GM21528 (cell line): ENCODE measurements at regions not wholly inside any gene's neighbourhood (a gene's known extent, or its start where the extent isn't known, plus 50 kb on each side); places are given as distances from the start of the nearest gene placed in this dataset.
"Not testable (repeated sequence)": the region's sequence is repeated elsewhere in the genome, so short reads cannot be mapped to it uniquely, and the experiment has no call there.

Experiments used
- ATAC-seq: cut with Tn5 transposase; IDR thresholded peaks from one replicate; pipeline ENCODE4 v1.9.1; 2021; ENCODE audit warnings: mild to moderate bottlenecking, moderate library complexity; ENCODE audit not compliant: unreplicated experiment, low FRiP score

DNA sequence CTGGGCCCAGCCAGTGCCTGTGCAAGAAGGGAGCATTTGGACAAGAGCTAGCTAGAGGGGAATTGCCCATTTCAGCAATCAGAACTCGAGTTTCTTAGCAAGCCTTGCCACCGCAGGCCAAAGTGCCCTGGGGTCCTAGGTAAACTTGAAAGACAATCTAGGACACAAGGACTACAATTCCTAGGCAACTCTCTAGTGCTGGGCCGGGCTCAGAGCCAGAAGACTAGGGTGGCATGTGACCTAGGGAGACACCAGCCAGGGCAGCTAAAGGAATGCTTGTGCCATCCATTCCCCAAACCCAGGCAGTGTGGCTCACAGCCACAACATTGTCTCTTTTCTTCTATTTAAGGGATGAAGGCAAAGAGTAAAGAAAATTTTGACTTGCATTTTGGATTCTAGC, 205.0 kb downstream of the BMP4 start:
- no peak for ATAC-seq

DNA sequence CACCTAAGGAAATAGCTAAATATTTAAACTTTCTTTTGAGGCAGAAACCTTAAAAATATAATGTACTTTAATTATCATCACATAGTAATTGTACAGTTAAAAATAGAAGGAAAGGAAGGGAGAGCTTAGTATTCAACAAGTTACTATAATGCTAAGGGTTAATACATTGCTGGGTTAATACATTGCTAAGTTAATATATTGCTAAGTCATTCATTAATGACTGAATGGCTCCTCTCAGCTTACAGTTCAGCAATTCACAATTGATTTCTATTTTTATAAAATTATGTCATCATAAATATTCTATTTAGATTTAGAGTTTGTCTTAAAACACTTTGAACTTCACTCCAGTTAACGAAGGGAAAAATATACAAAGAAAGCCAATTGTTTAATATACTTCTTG, 207.9 kb downstream of the BMP4 start:
- ATAC-seq, result no peak

DNA sequence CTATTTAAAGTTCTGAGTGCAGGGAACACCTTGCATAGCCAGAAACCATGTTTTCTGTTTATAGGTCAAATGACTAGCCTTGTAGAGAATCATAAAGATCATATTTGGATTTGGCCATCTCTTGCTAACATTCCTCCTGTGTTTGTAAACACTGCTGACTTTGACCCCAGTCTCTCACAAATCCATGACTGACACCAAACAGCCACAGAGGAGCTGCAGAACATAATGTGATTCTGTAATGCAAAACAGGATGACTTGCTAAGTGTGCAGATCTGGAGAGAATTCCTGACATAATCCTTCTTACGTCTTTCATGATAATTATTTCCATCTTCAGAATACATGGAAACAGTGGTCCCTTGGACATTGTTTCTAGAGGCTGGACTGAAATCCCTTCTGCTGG, 211.8 kb downstream of the BMP4 start:
- no peak for ATAC-seq

DNA sequence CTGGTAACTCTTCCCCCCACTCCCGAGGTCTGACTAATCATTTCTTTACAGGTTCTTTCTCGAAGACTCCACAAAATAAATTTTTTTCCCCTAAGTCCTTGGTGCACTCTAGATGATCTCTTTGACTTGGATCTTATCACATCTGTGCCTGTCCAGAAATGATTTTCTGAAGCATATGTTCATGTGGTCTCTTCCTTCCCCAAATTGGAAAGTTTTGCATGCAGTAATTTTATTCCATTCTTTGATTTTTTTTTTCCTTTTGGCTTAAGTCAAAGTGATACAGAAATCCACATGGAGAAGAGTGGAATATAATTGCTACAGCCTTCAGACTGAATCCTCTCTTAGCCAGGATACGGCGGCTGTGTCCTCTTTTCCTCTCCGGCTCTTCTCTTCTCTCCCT, 213.3 kb downstream of the BMP4 start:
- no peak for ATAC-seq

DNA sequence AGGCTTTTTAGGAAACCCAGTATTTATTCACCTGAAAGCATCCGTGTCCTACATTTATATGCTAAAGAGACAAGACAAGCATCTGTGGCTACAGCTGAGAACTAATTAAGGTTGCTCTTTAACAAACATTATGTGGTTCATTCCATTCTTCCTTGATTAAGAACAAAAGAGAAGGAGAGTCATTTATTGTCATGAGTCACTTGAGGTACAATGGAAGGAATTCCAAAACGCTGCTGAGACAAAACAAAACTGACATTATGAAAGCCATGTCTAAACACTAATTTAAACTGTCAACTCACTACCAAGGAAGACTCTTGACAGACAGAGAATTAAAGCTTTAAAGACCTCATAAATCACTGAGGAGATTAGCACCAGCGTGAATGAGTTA, 214.4 kb downstream of the BMP4 start:
- no peak for ATAC-seq

DNA sequence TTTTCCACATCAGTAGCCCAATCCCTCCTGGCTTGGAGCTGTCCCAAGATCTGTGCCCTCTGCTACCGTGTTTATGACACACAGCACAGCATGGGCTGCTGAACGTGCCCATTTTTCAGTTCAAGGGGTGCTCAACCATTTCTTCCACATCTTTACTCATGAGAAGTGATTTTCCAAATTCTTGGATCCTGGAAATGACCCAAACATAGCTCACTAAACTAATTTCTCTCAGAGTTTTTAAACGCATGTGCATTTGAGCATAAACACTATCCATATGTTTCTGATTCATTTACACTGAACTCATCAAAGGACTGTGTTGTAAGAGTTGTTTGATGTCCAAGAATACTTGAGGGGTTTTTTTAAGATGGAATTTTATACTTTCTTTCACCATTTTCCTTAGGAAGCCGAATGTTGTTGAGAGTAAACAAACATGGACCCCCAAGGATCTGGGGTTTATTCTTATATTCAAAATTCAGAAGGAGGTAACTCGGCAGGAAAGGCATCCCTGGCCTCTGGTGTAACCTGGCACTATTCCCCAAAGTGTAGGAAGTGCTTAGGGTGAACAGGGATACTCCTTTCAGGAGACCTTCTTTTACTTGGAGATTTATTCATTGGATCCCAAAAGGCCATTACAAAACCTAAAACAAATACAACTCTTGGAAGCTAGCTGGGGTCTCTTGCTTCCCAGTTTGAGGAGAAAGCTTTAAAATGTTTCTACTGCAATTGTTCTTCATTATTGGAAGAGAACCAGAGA, 215.0 kb downstream of the BMP4 start:
- ATAC-seq, result no peak

DNA sequence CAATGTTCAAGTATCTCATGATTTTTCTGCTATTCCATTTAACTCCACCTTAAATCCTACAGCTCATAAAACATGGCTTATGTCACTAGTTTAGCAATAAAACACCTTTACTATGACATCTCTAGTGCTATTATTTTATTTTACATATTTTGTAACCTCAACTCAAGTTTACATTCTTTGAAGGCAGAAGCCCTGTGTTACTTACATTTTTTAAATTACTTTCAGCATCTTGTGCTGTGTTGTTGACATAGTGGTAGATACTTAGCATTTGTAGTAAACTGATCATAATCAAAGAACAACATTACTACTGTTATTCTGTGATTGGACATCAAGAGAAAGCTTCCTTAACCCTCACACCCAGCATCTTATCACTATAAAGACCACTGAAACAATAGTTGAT, 216.1 kb downstream of the BMP4 start:
- ATAC-seq, result no peak

DNA sequence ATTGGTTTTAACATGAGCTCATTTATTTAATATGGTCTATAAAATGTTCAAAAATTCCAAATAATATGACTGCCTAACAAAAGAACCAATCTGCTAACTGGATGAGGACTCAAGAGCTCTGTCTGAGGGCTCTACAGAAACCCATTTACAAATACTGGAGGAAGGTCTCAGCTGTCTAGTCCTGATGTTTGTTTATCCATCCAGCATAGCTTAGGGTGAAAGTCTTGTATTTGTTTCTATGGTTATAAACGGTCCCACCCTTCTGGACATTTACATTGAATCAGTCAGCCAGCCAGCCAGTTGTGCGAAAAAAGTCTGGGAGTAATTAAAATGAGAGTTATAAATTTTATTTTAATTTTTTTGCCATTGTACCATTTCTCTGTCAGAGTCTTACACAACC, 220.7 kb downstream of the BMP4 start:
- no peak for ATAC-seq

DNA sequence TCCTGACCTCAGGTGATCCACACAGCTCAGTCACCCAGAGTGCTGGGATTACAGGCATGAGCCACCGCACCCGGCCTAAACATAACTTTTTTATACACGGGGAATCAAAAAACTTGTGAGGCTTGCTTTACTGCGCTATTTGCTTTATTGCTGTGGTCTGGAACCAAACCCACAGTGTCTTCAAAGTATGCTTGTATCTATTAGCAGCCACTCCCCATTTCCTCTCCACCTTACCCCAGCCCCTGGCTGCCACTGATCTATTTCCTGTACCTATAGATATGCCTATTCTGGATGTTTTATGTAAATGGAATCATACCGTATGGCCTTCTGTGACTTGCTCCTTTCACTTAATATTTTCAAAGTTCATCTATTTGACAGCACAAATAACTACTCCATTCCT, 233.4 kb downstream of the BMP4 start:
- no peak for ATAC-seq

DNA sequence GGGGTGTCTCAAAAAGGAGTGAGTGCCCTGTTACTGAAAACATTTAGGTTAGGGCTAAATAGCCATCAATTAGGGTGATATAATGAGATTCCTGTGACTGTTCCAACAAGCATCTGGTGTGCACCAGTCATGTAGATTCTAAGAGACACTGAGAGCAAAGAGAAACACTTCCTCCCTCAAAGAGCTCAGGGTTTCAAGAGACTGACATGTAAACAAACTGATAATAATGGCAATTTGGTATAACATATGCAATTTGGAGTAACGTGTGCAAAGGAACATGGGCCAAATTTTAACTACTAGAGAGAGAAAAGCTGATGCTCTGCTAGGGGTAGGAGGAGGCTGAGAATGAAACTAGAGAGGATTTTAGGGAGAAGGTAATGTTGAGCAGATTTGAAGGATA, 237.1 kb downstream of the BMP4 start:
- ATAC-seq, result no peak

DNA sequence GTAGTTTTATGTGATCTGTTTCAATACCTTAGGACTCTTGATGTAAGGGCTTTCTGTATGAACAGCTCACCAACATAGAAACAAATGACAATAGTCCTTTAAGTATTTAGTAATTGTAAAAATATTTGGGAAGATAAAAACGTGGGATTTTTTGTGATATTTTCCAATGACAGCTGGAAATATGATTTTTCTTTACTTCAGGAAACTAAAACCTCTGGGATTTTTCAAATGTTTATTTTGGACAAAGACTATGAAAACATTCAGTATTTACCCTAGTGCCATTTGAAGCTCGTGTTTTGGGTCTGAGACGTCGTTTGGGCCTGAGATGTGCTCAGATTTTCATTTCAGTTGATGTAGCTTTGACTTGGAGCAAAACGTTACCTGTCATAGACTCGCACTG, 240.0 kb downstream of the BMP4 start:
- ATAC-seq, result no peak

DNA sequence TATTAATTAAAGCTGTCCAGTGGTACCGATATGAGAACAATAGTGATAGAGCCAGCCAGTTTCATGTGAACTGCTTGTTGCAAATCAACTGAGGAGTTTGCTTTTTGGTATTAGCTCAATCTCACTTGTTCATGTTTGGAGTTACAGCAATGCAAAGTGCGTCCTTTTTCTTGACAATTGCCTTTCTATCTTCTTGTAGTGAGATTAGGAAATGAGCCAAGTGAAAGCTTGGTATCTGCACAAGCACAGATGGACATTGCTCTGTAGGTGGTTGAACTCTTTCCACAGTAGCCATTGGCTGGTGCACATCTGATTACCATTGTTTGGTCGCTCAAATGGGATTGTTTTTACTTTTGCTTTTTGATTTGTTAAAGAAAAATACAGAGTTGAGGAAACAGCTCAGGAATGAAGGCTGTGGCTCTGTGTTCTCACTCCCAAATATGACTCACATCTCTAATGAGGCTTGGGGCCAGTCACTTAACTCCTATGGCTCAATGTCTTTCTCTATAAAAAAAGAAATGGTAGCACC, 241.4 kb downstream of the BMP4 start:
- no peak for ATAC-seq

DNA sequence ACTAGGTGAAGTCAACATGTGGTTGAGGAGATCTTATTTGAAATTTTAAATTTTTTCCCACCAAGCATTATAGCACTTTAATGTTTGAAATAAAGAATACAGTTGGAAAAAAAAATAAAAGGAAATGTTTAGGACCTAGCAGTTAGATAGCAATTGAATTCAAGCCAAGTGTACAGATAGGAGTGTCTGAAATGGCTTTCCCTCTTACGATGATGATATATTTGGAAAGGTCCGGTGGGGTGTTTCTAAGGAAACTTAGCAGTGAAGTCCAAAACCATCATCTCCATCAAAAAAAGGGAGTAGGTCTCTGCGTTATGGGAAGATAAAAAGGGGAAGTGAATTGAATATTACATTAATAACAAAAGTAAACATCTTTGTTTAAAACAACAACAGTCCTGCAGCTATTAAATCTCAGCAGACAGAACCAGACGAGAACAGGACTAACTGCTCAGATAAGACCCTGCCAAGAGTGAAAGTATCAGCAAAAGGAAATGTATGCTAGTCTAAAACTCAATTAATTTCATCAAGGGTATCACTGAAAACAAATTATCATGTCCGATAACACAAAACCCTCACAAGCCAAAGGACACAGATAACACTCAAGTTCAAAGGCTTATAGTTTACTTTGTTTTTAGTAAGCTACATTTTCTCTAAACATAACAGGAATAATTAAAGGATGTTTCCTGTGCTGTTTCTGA, 242.0 kb downstream of the BMP4 start:
- no peak for ATAC-seq

DNA sequence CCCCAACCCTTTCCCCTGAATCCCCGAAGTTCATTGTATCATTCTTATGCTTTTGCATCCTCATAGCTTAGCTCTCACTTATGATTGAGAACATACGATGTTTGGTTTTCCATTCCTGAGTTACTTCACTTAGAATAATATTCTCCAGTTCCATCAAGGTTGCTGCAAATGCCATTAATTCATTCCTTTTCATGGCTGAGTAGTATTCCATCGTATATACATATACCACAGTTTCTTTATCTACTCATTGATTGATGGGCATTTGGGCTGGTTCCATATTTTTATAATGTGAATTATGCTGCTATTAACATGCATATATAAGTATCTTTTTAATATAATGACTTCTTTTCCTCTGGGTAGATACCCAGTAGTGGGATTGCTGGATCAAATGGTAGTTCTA, 243.7 kb downstream of the BMP4 start:
- not testable (repeated sequence) for ATAC-seq

DNA sequence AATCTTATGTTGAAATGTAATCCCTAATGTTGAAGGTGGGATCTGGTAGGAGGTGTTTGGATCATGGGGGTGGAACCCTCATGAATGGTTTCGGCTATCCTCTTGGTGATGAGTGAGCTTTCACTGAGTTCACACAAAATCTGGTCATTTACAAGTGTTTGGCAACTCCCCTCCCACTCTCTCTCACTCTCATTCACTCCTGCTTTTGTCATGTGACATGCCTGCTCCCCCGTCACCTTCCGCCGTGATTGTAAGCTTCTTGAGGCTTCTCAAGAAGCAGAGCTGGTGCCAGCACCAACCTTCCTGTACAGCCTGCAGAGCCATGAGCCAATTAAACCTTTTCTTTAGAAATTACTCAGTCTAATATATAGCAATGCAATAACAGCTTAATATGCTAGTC, 245.4 kb downstream of the BMP4 start:
- no peak for ATAC-seq

DNA sequence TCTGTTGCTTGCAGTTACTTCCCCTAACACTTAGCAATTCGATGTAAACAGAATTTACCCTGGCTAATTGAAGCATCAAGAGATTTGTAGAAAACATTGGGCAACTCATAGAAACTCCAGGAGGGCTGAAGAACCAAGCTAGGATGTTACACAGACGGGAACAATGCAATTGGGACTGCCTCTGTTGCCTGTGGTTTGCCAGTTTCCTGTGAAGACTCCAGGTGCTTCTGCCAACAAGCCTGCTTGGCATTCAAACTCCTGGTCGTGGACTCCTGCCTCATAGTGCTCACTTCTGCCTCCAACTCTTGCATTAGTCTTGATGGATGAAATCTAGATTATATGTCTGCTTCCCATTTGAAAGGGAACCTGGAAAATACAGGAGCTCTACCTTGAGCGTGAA, 246.0 kb downstream of the BMP4 start:
- ATAC-seq, result no peak

DNA sequence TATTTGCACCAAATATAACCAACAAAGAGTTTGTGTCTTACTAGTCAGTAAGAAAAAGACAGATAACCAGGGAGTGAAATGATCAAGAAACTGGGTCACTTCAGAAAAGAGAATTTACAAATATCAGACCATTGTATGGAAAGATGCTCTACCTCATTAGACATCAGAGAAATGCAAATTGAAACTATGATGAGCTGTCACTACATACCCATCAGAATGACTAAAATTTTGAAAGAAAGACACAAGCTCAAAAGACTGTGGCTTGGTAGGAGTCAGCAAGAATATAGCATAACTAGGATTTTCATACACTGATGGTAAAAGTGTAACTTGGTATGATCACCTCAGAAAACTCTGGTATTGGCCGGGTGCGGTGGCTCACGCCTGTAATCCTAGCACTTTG, 247.2 kb downstream of the BMP4 start:
- no peak for ATAC-seq

DNA sequence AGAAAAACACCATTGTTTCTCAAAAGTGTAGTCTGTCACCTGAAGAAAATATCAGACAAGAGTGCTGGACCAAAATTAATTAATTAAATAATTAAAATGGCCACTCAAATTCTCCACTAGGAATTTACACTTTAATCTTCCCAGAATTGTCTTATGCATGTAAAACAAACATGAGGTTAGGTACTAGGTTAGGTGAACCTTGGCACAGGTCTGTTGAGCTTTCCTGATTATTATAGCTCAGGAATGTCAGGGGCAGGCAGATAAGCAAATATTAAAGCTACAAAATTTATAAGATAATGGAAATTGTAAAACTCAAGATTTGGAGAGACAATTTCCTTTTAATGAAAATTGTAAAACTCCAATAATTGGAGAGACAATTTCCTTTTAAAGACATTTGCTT, 253.2 kb downstream of the BMP4 start:
- no peak for ATAC-seq

DNA sequence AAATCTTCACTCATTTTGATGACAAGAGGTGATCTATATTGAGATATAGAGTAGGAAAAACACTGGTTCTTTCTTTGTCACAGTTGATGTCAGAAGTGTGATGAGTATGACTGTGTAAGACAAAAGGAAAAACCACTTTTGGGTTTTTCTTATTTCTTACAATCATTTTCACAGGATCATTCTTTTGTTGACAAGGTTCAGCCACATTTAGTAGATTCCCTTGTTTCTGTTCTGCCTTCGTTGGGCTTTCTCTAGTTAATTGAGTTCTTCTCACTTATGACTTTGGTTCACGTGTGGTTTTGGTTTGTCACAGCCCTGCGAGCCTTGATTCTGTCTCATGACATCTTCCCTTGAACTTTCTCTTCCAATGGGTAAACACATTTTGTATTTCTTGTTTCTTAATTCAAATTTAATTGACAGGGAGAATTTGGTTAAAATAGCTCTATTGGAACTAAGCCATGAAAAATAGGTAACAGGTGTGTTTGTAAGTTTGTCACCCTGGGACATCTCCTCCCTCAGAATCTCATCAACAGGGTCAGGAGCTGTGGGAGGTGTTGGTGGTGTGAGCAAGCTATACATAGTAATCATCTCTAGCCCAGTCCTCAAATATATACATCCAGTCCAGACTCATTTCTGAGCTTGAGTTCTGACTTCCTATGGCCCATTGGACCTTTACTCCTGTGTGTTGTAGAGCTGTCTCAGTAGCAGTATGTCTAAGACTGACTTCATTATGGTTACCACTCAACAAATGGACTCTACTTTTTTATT, 255.3 kb downstream of the BMP4 start:
- ATAC-seq, result no peak

DNA sequence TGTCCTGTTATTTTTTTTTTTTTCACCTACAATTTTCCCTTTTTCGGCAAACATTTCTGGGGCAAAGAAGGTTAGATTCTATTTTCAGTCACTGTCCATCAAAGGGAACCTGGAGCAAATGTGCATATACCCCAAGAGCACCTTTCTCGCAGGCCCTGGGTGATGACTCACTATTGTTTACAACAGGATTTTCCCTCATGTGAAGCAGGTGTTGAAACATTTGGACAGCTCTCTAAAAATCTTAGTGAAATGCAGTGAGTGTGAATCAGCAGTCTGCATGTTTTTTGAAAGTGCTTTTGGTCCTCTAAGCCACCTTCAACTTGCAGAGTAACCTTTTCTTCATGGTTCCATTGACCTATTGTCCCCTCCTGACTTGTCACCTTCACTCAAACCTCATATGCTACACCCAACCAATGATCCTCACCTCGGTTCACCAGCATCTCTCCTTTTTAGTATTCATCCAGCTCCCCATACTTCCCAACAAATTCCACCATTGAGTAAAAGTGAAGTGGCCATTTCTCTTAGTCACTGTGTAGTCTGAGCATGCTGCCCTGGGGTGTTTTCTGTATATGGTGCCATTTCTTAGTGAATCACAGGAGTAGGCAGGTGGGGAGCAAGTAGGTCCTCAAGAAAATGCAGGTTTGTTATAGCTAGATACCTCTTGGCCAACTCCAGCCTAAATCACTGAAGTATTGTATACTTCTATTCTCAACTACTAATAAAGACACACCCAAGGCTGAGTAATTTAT, 260.2 kb downstream of the BMP4 start:
- no peak for ATAC-seq
